Coronary artery (tissue), 2 donors: ENCODE measurements at regions not wholly inside any gene's neighbourhood (a gene's known extent, or its start where the extent isn't known, plus 50 kb on each side); places are given as distances from the start of the nearest gene placed in this dataset.

Experiments
- DNase-seq: peaks from one replicate; pipeline ENCODE4 v3.0.0-alpha.2; 2017; ENCODE audit warnings: low spot score
- H3K27ac ChIP-seq, 2 donors: fragments of 200-600 bp; sonication (generic); one replicate each; pipeline ENCODE4 v1.5.1; 2016 to 2019
- H3K4me3 ChIP-seq: fragments of 200-600 bp; sonication (generic); 2 replicates; pipeline ENCODE4 v1.5.1; 2016; ENCODE audit warnings: mild to moderate bottlenecking, moderate library complexity
- TF ChIP-seq, protein P1 (sequence below): fragments of 200-600 bp; sonication (generic); IDR thresholded peaks from one replicate; pipeline ENCODE4 v1.5.1; 2019; ENCODE audit warnings: antibody characterized with exemption

DNA sequence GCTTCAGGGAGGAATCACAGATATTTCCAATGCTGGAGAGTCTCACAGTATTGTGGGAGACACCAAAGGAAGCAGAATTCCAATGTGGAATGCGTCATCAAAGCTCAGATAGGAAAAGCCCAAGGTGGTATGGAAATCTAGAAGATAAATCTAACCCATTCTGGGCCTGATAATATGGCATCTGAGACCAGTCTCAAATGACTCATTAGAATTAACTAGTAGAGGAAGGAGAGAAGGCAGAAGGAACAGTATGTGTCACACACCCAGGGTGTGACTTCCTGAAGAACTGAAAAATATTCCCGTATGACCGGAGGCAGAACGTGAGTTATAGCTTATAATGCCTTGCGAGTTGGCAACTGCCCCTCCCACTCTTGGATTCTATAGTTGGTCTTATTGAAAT lies 499.2 kb downstream of the PLPP3 start:
- peak overlapping the region in 1 of 2 donors; percentile 67 for H3K27ac ChIP-seq
- TF ChIP-seq, protein P1, sequence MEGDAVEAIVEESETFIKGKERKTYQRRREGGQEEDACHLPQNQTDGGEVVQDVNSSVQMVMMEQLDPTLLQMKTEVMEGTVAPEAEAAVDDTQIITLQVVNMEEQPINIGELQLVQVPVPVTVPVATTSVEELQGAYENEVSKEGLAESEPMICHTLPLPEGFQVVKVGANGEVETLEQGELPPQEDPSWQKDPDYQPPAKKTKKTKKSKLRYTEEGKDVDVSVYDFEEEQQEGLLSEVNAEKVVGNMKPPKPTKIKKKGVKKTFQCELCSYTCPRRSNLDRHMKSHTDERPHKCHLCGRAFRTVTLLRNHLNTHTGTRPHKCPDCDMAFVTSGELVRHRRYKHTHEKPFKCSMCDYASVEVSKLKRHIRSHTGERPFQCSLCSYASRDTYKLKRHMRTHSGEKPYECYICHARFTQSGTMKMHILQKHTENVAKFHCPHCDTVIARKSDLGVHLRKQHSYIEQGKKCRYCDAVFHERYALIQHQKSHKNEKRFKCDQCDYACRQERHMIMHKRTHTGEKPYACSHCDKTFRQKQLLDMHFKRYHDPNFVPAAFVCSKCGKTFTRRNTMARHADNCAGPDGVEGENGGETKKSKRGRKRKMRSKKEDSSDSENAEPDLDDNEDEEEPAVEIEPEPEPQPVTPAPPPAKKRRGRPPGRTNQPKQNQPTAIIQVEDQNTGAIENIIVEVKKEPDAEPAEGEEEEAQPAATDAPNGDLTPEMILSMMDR: no peak

DNA sequence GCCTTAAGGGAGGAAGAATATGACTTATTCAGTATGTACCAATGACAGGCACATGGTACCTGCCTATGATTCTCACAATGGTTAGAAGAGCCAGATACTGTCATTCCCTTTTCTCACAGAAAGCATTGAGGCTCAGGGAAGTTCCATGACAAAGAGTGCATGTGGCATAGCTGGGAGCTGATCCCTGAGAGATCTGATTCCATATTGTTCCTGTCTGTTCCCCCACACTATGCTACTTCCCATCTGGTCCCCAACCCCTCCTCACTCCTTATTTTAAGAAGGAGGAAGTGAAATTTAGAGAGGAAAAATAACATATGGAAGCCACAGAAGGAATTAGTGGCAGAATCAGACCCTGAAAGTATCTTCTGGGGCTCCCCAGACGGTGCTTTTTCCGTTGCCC lies 500.0 kb downstream of the PLPP3 start:
- no peak for DNase-seq
- TF ChIP-seq, protein P1: no peak
- H3K4me3 ChIP-seq: no peak overlapping the region
- no peak overlapping the region for H3K27ac ChIP-seq

More for the DNA sequence above, 499.2 kb downstream of the PLPP3 start:
- H3K4me3 ChIP-seq: no peak overlapping the region
- no peak for DNase-seq

DNA sequence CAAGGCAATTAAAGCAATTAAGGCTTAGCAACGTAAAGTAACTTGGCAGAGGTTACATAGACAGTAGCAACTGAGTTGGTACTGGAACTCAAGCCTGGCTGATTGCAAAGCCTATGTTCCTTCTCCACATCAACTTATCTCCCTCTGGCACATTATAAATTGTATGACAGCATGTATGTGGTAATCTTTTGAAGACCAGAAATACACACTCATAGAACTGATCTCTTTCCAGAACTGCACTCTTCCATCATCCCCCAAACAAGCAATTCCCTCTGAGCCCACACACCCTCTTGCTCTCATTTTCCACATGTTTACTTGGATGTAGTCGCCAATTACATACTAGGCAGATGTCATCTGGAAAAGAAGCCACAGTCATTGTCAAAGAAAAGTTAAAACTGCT lies 502.2 kb downstream of the PLPP3 start:
- DNase-seq: no peak
- H3K4me3 ChIP-seq: no peak overlapping the region
- TF ChIP-seq, protein P1: no peak
- H3K27ac ChIP-seq: peak overlapping the region in 1 of 2 donors; percentile 59

DNA sequence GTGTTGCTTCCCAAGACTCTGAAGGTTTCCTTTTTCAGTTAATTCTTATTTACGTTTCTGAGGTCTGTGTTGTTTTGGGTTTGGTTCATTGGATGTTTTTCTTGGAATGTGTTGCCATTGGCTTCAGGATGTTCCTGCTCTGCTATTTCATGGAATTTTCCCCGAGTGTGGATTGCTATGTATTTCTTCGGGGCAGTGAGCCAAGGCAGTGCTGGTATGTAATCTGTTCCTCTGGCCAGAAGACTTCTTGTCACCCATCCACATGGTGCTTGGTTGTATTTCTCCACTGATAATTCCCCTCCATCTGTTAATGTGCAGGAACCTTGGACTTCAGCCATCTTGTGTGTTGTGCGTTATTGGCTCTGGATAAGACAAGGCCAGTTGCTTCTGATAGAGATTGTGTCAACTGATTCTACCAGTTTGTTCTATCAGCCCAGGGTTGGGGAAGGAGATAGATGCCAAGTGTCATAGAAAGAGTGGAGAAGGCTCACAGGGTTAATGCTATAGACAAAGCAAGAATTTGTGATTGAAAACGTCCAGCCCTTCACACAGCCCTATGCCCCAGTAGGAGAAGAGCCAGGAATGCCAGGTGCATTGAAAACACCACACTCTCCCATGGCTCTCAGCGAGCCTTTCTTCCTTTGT lies 505.2 kb downstream of the PLPP3 start:
- TF ChIP-seq, protein P1: no peak
- Histone ChIP-seq H3K27ac (peak overlapping the region; percentile 78 to 87), H3K4me3 (peak overlapping the region; percentile 36)
- peak; percentile 89 for DNase-seq

DNA sequence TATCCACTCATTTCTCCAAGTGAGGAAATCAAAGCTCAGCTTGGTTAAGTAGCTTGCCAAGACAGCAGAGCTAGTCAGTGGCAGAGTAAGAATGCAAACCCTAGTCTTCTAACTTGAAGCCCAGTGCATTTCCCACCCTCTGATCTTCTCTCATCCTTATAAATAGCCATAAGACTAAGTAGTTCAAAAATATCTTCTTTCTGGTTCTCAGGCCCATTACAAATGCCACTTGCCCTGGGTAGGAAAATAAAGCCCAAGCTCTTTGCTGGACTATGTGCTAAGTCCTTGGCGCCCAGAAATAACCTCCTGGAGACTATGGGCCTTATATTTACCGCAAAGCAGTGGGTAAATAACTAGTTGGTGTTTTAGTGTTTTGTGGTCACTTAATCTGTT lies 505.8 kb downstream of the PLPP3 start:
- Histone ChIP-seq H3K27ac (peak overlapping the region; percentile 78 to 87), H3K4me3 (peak overlapping the region; percentile 36)
- TF ChIP-seq, protein P1: no peak
- DNase-seq: no peak

DNA sequence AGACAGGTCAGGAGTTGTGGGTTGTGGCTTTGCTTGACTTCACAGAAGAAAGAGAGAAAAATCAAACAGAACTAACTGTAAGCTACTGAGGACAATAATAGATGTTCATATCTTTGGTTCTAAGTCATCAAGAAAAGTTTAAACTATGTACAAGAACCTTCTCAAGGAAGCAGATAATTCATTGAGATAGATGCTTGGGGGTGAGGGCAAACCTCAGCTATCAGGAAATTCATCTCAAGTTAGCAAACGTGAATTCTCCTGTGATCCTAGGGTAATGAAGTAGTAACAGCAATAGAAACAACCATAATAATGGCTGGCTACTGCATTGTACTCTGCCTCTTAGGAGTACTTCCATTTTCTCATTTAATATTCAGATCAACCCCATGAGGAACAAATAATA lies 506.2 kb downstream of the PLPP3 start:
- Histone ChIP-seq H3K27ac (peak overlapping the region; percentile 78 to 87), H3K4me3 (no peak overlapping the region)
- no peak for DNase-seq
- TF ChIP-seq, protein P1: no peak

DNA sequence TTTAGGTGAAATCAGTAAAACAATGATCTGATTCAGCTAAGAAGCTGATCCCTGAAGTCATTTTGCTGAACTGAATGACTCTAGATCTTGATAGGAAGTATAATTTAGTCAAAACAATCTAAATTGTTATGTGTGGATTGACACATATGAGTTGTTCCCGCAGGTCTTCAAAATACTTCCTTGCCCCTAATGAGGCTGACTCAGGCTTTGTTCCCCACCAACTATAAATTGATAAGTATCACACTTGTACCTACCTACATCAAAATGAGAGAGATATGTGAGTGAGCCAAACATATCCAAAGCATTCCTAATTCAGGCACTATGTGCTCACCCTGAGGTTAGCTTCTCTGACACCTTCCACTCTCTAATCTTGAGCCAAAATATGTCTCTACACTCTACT lies 507.1 kb downstream of the PLPP3 start:
- TF ChIP-seq, protein P1: no peak
- Histone ChIP-seq H3K27ac (peak overlapping the region; percentile 78 to 87), H3K4me3 (no peak overlapping the region)
- no peak for DNase-seq
